AG09309 (cell line): ENCODE measurements at regions not wholly inside any gene's neighbourhood (a gene's known extent, or its start where the extent isn't known, plus 50 kb on each side); places are given as distances from the start of the nearest gene placed in this dataset.

ENCODE experiments used
- DNase-seq: peaks from one replicate; pipeline ENCODE4 v3.0.0-alpha.2; 2010; ENCODE audit warnings: low read depth
- H3K4me3 ChIP-seq: 2 replicates; pipeline ENCODE4 v1.5.1; 2011; ENCODE audit warnings: mild to moderate bottlenecking, low read depth, low read length, moderate library complexity; ENCODE audit not compliant: control insufficient read depth
- TF ChIP-seq, protein P1 (sequence below): IDR thresholded peaks from 2 replicates; pipeline ENCODE4 v1.5.1; 2011; ENCODE audit warnings: mild to moderate bottlenecking, low read depth, low read length, inconsistent platforms; ENCODE audit not compliant: insufficient read depth, control insufficient read depth; ENCODE audit errors: missing control alignments

- TF ChIP-seq, protein P1, sequence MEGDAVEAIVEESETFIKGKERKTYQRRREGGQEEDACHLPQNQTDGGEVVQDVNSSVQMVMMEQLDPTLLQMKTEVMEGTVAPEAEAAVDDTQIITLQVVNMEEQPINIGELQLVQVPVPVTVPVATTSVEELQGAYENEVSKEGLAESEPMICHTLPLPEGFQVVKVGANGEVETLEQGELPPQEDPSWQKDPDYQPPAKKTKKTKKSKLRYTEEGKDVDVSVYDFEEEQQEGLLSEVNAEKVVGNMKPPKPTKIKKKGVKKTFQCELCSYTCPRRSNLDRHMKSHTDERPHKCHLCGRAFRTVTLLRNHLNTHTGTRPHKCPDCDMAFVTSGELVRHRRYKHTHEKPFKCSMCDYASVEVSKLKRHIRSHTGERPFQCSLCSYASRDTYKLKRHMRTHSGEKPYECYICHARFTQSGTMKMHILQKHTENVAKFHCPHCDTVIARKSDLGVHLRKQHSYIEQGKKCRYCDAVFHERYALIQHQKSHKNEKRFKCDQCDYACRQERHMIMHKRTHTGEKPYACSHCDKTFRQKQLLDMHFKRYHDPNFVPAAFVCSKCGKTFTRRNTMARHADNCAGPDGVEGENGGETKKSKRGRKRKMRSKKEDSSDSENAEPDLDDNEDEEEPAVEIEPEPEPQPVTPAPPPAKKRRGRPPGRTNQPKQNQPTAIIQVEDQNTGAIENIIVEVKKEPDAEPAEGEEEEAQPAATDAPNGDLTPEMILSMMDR = no peak
- no peak for DNase-seq
These were observed 138.9 kb upstream of the LINGO1 start for GRCh38 chr15:77771616-77772015.

DNA sequence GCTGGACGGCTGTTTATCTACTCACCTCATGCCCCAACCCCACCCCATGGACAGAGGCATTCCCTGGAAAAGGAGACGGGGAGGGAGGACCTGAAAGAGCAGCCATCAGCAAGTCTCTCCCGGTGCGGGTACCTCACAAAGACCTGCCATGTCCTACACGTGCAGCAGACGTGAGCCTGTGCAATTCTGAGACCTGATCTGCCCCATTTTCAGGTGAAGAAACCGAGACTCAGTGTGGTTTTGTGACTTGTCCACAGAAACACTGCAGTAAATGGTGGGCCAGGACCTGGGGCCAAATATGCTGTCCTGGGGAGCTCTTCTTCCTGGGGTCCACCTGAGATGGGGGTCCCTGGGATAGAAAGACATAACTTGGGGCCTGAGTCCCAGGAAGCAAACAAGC, 137.0 kb upstream of the LINGO1 start:
- H3K4me3 ChIP-seq = no peak overlapping the region
- no peak for DNase-seq
- TF ChIP-seq, protein P1 = no peak

More at GRCh38 chr15:77771616-77772015, 138.9 kb upstream of the LINGO1 start:
- H3K4me3 ChIP-seq = no peak overlapping the region

- no peak overlapping the region for H3K4me3 ChIP-seq
- no peak for DNase-seq
- TF ChIP-seq, protein P1 = no peak
These were observed 135.9 kb upstream of the LINGO1 start for GRCh38 chr15:77768521-77769078.

DNA sequence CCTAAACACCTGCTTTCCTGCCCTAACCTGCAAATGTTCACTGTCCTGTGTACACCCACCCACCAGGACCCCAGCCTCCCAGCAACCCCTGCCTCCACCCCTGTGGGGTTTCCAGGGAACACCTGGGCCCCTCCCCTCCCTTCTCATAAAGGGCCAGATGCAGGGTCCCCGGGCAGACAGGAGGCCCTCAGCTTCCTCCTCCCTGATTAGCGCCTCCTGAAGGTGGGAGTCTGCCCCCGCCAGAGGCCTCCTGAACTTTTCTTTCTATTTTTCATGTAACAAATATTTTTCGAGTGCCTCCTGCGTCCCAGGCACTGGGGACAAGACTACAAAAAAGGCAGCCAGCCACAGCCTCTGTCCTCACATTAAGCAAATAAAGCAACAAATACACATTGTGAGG, 135.4 kb upstream of the LINGO1 start:
- no peak for DNase-seq
- no peak overlapping the region for H3K4me3 ChIP-seq
- TF ChIP-seq, protein P1 = no peak

- TF ChIP-seq, protein P1 = no peak
- no peak overlapping the region for H3K4me3 ChIP-seq
- DNase-seq = no peak
These were observed 131.4 kb upstream of the LINGO1 start for GRCh38 chr15:77764095-77764494.

DNA sequence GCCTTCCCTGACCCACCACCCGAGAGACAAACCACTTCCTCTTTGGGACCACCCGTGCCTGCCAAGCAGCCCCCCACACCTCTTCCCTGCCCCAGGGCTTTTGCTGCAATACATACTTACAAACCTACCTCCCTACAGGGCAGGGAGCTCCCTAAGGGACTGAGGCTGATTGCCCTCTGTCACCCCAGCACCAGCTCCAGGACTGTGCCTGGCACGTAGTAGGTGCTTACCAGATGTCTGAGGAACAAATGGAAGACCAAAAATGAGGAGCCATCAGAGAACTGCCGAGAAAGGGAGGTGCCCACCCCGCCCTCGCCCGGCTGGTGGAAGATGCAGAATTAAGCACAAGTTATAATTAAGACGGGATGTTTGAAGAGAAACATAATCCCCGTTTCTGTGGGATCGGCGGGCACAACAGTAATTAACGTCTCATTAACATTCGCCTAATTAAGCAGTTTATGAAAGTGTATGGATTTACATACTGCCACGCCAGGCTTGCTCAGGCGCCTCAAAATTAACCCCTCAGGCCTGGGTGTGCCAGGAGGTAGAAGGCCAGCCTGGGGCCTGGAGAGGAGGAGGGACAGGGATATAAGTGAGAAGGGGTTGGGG, 130.1 kb upstream of the LINGO1 start:
- TF ChIP-seq, protein P1 = no peak
- H3K4me3 ChIP-seq = no peak overlapping the region
- DNase-seq = no peak
